Hepatocyte (in vitro differentiated cells): ENCODE measurements at regions not wholly inside any gene's neighbourhood (a gene's known extent, or its start where the extent isn't known, plus 50 kb on each side); places are given as distances from the start of the nearest gene placed in this dataset. TPM values are rescaled to one million over a fixed set of nuclear protein-coding genes. Genes with fewer than 3 reads are reported as not detected.

Experiments used
- DNase-seq: peaks from one replicate; pipeline ENCODE4 v3.0.0-alpha.2; 2016; ENCODE audit warnings: low spot score
- H2AFZ ChIP-seq: fragments of 200-600 bp; sonication (generic); 2 replicates; pipeline ENCODE4 v1.6.0; 2016; ENCODE audit warnings: antibody characterized with exemption, mild to moderate bottlenecking
- H3K27ac ChIP-seq: fragments of 200-600 bp; sonication (generic); 2 replicates; pipeline ENCODE4 v1.5.1; 2016; ENCODE audit warnings: mild to moderate bottlenecking
- H3K27me3 ChIP-seq: fragments of 200-600 bp; sonication (generic); 2 replicates; pipeline ENCODE4 v1.6.1; 2016
- H3K36me3 ChIP-seq: fragments of 200-600 bp; sonication (generic); replicated peaks from 2 replicates; pipeline ENCODE4 v1.5.1; 2016; ENCODE audit warnings: low read depth; ENCODE audit not compliant: insufficient read depth
- H3K4me1 ChIP-seq: fragments of 200-600 bp; sonication (generic); 2 replicates; pipeline ENCODE4 v1.5.1; 2016; ENCODE audit warnings: mild to moderate bottlenecking, moderate library complexity; ENCODE audit not compliant: insufficient read depth
- H3K4me2 ChIP-seq: fragments of 200-600 bp; sonication (generic); 2 replicates; pipeline ENCODE4 v1.6.0; 2016
- H3K4me3 ChIP-seq: fragments of 200-600 bp; sonication (generic); 2 replicates; pipeline ENCODE4 v1.5.1; 2016; ENCODE audit warnings: mild to moderate bottlenecking
- H3K79me2 ChIP-seq: fragments of 200-600 bp; sonication (generic); 2 replicates; pipeline ENCODE4 v1.6.0; 2017; ENCODE audit warnings: mild to moderate bottlenecking
- H3K9me2 ChIP-seq: fragments of 200-600 bp; sonication (generic); replicated peaks from 2 replicates; pipeline ENCODE4 v1.6.0; 2017; ENCODE audit warnings: mild to moderate bottlenecking; ENCODE audit not compliant: insufficient read depth
- H3K9me3 ChIP-seq: fragments of 200-600 bp; sonication (generic); 2 replicates; pipeline ENCODE4 v1.5.1; 2016; ENCODE audit warnings: low read depth, mild to moderate bottlenecking
- H4K20me1 ChIP-seq: fragments of 200-600 bp; sonication (generic); 2 replicates; pipeline ENCODE4 v1.6.0; 2016; ENCODE audit warnings: mild to moderate bottlenecking; ENCODE audit not compliant: insufficient read depth, poor library complexity, severe bottlenecking
- EZH2 ChIP-seq: fragments of 200-600 bp; sonication (generic); IDR thresholded peaks from 2 replicates; pipeline ENCODE4 v1.6.1; 2016; ENCODE audit warnings: antibody characterized with exemption, mild to moderate bottlenecking, borderline replicate concordance
- EZH2phosphoT487 ChIP-seq: fragments of 200-600 bp; sonication (generic); IDR thresholded peaks from one replicate; pipeline ENCODE4 v1.6.1; 2018; ENCODE audit warnings: antibody characterized with exemption, mild to moderate bottlenecking, low read depth, moderate library complexity; ENCODE audit not compliant: unreplicated experiment, severe bottlenecking
- whole genome bisulfite sequencing: methylation state at CpG from one replicate; pipeline ENCODE4 v1.1.6; 2016; ENCODE audit warnings: low lambda C conversion rate; ENCODE audit errors: missing lambda C conversion rate; 5-methylcytosine and 5-hydroxymethylcytosine counted together
- small RNA-seq: library from RNA; depleted of rRNA; stranded (forward); fragments of <200 nt; gene quantifications from one replicate; pipeline ENCODE3, GENCODE V24; 2014
- TF ChIP-seq, protein P1 (sequence below): fragments of 200-600 bp; sonication (generic); IDR thresholded peaks from 2 replicates; pipeline ENCODE4 v1.5.1; 2016; ENCODE audit warnings: antibody characterized with exemption, mild to moderate bottlenecking; ENCODE audit not compliant: poor library complexity

DNA sequence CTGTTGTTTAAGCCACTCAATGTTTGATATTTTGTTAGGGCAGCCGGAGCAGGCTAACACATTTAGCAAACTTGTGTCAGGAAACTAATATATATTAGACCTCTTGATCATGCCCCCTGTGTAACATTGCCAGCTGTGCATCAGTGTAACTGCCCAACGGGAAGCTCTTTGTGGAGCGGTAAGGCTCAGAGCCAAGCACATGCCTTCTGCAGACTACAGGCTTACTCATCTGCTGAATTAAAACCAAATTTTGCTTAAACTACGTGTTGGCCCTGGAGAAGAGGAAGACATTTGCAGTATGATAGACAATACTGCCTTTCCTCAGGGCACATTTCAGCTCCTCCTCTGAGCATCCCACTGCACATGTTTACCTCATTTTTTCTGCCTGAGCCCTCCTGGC, 50.5 kb upstream of the KCNMB2 start:
- no peak overlapping the region for H2AFZ ChIP-seq
- H3K79me2 ChIP-seq, result no peaks in the 10 kb centered on the region
- no peak for DNase-seq
- H3K9me2 ChIP-seq, result no peaks in the 10 kb centered on the region
- H3K9me3 ChIP-seq, result no peaks in the 10 kb centered on the region
- no peak overlapping the region for H3K4me2 ChIP-seq
- no peak overlapping the region for H3K27ac ChIP-seq
- H3K36me3 ChIP-seq, result no peaks in the 10 kb centered on the region
- no peak for TF ChIP-seq EZH2
- TF ChIP-seq, protein P1, sequence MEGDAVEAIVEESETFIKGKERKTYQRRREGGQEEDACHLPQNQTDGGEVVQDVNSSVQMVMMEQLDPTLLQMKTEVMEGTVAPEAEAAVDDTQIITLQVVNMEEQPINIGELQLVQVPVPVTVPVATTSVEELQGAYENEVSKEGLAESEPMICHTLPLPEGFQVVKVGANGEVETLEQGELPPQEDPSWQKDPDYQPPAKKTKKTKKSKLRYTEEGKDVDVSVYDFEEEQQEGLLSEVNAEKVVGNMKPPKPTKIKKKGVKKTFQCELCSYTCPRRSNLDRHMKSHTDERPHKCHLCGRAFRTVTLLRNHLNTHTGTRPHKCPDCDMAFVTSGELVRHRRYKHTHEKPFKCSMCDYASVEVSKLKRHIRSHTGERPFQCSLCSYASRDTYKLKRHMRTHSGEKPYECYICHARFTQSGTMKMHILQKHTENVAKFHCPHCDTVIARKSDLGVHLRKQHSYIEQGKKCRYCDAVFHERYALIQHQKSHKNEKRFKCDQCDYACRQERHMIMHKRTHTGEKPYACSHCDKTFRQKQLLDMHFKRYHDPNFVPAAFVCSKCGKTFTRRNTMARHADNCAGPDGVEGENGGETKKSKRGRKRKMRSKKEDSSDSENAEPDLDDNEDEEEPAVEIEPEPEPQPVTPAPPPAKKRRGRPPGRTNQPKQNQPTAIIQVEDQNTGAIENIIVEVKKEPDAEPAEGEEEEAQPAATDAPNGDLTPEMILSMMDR, result no peak
- TF ChIP-seq EZH2phosphoT487, result no peak
- no peaks in the 10 kb centered on the region for H4K20me1 ChIP-seq
- no peaks in the 10 kb centered on the region for H3K4me1 ChIP-seq
- H3K4me3 ChIP-seq, result no peak overlapping the region
- WGBS, result 84% methylated on average over 4 of the region's 4 CpGs
- no peaks in the 10 kb centered on the region for H3K27me3 ChIP-seq

Small RNAs in the stretch of these regions (small RNA-seq; reads per million reads assigned to genes)
- gene RF00425 (not detected), gene RN7SKP52 (not detected), gene RNA5SP148 (not detected), gene RNU6-1120P (not detected)
